ENCODE measurements at regions not wholly inside any gene's neighbourhood (a gene's known extent, or its start where the extent isn't known, plus 50 kb on each side); places are given as distances from the start of the nearest gene placed in this dataset.
"Not testable (repeated sequence)": the region's sequence is repeated elsewhere in the genome, so short reads cannot be mapped to it uniquely, and the experiment has no call there.

DNA sequence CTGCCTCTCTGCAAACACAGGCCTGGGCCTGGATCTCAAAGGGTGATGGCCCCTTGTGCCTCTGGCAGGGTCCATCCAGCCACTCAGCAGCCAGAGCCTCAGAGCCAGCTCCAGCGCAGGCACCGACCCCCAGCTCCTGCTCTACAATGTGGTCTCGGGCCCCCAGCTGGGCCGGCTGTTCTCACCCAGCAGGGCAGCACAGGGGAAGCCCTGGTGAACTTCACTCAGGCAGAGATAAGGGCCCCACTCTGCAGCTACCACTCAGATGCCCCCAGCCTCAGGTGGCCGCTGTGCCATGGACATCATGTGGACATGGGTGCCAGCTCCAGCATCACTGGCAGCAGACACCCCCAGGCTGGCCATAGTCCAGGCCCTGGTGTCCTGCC lies 173.1 kb downstream of the TBC1D2B start:
- Histone ChIP-seq H3K9me3 (ENCODE audit: control insufficient read depth, insufficient read depth, low read length) (no peaks in the 10 kb centered on the region), H3K4me1 (ENCODE audit: insufficient read depth, low read length) (no peaks in the 10 kb centered on the region), H3K9ac (ENCODE audit: low read depth, low read length) (no peak overlapping the region), H3K36me3 (ENCODE audit: insufficient read depth, low read length) (no peaks in the 10 kb centered on the region)

DNA sequence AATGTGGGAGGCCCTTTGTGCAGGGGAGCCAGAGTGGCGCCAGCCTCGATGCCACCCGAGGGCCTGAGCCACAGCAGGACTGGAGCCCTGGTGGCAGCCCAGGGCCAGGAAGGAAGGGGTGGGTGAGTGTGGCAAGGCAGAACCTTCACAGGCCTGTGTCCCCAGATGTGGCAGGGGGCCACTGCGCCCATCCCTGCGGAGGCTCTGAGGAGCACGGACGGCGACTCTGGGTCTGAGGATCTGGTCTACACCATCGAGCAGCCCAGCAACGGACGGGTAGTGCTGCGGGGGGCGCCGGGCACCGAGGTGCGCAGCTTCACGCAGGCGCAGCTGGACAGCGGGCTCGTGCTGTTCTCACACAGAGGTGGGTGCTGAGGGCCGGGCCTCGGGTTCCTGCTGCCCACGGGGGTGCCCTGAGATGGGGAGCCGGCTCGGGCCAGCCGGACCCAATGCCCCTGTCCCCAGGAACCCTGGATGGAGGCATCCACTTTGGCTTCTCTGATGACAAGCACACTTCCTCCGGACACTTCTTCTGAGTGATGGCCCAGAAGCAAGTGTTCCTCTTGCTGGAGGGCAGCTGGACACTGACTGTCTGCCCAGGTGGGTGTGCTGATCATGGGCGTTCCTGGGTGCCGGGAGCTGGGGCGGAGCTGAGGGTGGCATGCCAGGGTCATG lies 173.6 kb downstream of the TBC1D2B start:
- H3K9ac ChIP-seq (ENCODE audit: low read depth, low read length); H3K4me1 ChIP-seq (ENCODE audit: insufficient read depth, low read length); H3K9me3 ChIP-seq (ENCODE audit: control insufficient read depth, insufficient read depth, low read length); H3K36me3 ChIP-seq (ENCODE audit: insufficient read depth, low read length): not testable (repeated sequence)

DNA sequence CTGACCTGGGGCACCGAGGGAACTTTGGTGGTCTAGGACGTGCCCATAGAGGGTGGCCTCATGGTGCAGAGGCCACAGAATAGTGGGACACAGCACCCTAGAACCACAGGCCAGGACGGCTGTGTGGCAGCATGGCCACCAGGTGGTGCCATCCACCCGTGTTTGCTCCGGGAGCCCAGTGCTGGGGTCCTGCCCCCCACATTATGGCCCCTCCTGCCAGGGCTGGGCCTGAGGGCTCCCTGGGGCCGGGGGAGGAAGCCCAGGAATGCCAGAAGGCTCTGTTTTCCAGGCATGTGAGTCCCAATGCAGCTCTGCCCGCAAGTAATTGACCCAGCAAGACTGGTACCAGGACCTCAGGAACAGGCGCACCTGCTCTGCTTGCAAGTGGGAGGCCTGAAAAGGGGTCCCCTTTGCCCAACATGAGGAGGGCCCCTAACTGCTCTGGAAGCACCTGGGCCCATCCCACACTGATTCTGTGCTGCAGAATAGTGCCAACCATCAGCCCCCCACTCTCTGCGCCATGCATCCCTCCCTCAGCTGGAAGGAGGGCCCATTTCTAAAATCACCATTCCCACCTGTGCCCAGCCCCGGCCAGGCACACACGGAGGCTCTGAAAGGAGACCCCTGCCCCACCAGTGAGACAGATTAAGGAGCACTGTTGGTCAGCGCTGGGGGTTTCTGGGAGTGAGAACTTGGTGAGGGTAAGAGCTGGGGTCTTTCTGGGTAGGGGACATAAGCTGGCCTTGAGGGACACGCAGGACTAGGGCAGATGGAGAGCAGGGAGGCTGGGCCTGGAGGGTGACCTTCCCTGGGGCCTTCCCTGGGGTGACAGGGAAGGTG lies 174.4 kb downstream of the TBC1D2B start:
- not testable (repeated sequence) for H3K36me3 ChIP-seq (ENCODE audit: insufficient read depth, low read length); H3K9ac ChIP-seq (ENCODE audit: low read depth, low read length); H3K9me3 ChIP-seq (ENCODE audit: control insufficient read depth, insufficient read depth, low read length); H3K4me1 ChIP-seq (ENCODE audit: insufficient read depth, low read length)

DNA sequence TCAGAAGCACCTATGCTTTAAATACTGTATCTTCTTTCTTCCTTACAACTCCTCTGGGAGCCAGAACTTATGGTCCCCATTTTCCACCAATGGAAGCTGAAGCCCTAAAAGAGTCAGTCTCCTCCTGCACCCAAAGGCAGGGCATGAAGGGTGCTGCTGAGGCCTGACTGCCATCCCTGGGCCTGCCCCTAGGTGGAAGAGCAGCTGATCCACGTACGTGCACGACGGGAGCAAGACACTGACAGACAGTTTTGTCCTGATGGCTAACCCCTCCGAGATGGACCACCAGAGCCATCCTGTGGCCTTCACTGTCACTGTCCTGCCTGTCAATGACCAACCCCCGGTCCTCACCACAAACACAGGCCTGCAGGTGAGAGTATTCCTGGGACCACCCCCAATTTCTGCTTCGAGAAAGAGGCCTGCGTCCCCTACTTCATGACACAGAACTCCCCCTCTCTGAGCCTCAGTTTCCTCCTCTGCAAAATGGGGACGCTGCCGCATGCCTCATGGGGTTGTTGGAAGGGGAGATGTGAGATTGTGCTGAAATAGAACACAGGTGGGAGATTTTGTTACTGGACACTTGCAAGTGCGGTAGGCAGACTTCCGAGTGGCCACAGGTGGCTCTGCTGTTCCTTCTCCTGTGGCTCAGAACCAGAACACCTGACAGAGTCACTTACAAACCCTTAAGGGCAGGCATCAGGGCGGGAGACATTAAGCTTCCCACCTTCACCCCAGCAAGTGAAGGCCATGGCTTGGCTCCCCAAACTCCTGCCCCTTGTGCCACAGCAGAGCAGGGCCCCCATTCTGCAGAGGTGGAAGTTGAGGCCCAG lies 175.4 kb downstream of the TBC1D2B start:
- H3K9ac ChIP-seq (ENCODE audit: low read depth, low read length) = no peak overlapping the region
- H3K36me3 ChIP-seq (ENCODE audit: insufficient read depth, low read length) = no peaks in the 10 kb centered on the region
- no peaks in the 10 kb centered on the region for H3K4me1 ChIP-seq (ENCODE audit: insufficient read depth, low read length)

DNA sequence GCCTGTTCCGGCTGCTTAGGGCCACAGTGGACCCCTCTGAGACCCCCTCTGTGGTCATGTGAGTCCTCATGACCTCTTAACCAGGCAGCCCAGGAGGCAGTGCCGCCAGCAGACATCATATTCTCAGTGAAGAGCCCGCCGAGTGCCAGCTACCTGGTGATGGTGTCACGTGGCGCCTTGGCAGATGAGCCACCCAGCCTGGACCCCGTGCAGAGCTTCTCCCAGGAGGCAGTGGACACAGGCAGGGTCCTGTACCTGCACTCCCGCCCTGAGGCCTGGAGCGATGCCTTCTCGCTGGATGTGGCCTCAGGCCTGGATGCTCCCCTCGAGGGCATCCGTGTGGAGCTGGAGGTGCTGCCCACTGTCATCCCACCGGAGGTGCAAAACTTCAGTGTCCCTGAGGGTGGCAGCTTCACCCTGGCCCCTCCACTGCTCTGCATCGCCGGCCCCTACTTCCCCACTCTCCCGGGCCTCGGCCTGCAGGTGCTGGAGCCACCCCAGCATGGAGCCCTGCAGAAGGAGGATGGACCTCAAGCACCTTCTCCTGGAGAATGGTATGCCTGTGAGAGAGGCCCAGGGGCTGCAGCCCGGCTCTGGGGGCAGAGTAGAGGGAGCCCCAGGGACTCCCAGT lies 176.1 kb downstream of the TBC1D2B start:
- no peaks in the 10 kb centered on the region for H3K36me3 ChIP-seq (ENCODE audit: insufficient read depth, low read length)
- no peaks in the 10 kb centered on the region for H3K9me3 ChIP-seq (ENCODE audit: control insufficient read depth, insufficient read depth, low read length)
- no peaks in the 10 kb centered on the region for H3K4me1 ChIP-seq (ENCODE audit: insufficient read depth, low read length)
- H3K9ac ChIP-seq (ENCODE audit: low read depth, low read length) = no peak overlapping the region

More for the DNA sequence above, 175.4 kb downstream of the TBC1D2B start:
- H3K9me3 ChIP-seq (ENCODE audit: control insufficient read depth, insufficient read depth, low read length) = no peaks in the 10 kb centered on the region

DNA sequence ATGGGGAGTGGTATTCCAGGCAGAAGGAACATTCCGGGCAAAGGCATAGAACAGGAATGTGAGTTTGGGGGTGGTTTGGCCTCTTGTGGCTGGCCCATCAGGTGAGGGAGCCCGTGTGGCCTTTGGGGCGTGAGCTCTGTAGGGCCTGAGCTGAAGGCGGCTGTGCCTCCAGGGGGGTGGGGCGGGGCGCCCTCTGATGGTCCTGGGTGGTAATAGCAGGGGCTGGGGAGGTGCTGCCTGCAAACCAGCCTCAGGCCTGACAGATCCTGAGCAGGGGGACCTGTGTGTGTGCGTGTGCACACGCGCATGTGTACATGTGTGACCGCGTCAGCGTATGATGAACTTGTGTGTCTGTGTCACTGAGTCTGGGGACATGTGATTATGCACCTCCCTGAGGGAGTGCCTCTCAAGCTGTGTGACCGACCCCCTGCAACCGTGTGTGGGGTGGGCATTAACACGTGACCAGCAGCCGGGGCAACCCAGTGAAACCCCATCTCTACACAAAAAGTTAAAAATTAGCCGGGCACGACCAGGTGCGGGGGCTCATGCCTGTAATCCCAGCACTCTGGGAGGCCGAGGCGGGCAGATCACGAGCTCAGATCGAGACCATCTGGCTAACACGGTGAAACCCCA lies 177.1 kb downstream of the TBC1D2B start:
- not testable (repeated sequence) for H3K9ac ChIP-seq (ENCODE audit: low read depth, low read length); H3K36me3 ChIP-seq (ENCODE audit: insufficient read depth, low read length); H3K4me1 ChIP-seq (ENCODE audit: insufficient read depth, low read length)

DNA sequence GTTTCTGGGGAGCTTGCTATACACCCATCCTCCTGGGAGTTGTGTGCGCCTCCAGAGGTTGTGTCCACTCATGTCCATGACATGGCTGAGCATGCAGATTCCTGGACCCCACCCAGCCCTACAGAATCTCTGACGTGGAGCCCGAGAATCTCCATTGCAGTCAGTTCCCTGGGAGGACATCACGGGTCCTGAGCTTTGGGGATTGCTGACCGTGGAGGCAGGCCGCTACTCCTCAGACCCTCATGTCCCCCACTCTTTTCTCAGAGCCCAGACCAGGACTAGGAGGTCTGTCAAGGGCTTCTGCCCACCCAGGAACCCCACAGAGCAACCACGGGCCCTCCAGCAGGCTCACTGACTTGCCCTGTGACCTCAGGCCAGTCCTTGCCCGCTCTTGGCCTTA lies 177.7 kb downstream of the TBC1D2B start:
- H3K36me3 ChIP-seq (ENCODE audit: insufficient read depth, low read length); H3K9ac ChIP-seq (ENCODE audit: low read depth, low read length); H3K4me1 ChIP-seq (ENCODE audit: insufficient read depth, low read length); H3K9me3 ChIP-seq (ENCODE audit: control insufficient read depth, insufficient read depth, low read length): not testable (repeated sequence)

More for the DNA sequence above, 177.1 kb downstream of the TBC1D2B start:
- H3K9me3 ChIP-seq (ENCODE audit: control insufficient read depth, insufficient read depth, low read length) = not testable (repeated sequence)

DNA sequence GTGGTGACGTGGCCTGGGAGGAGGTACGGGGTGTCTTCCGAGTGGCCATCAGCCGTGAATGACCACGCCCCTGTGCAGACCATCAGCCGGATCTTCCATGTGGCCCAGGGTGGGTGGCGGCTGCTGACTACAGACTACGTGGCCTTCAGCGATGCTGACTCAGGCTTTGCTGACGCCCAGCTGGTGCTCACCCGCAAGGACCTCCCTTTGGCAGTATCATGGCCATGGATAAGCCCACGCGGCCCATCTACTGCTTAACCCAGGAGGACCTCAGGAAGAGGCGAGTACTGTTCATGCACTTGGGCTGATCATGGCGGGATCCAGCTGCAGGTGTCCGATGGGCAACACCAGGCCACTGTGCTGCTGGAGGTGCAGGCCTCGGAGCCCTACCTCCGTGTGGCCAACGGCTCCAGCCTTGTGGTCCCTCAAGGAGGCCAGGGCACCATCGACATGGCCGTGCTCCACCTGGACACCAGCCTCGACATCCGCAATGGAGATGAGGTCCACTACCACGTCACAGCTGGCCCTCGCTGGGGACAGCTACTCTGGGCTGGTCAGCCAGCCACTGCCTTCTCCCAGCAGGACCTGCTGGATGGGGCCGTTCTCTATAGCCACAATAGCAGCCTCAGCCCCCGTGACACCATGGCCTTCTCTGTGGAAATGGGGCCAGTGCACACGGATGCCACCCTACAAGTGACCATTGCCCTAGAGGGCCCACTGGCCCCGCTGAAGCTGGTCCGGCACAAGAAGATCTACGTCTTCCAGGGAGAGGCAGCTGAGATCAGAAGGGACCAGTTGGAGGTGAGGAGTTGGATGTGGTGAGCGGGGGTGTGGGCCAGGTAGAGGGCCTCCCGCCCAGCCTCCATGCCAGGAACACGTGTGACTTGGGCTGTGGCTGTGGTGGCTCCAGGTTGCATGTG lies 178.4 kb downstream of the TBC1D2B start:
- H3K36me3 ChIP-seq (ENCODE audit: insufficient read depth, low read length) = no peaks in the 10 kb centered on the region
- H3K9me3 ChIP-seq (ENCODE audit: control insufficient read depth, insufficient read depth, low read length) = no peaks in the 10 kb centered on the region
- no peak overlapping the region for H3K9ac ChIP-seq (ENCODE audit: low read depth, low read length)
- no peaks in the 10 kb centered on the region for H3K4me1 ChIP-seq (ENCODE audit: insufficient read depth, low read length)

DNA sequence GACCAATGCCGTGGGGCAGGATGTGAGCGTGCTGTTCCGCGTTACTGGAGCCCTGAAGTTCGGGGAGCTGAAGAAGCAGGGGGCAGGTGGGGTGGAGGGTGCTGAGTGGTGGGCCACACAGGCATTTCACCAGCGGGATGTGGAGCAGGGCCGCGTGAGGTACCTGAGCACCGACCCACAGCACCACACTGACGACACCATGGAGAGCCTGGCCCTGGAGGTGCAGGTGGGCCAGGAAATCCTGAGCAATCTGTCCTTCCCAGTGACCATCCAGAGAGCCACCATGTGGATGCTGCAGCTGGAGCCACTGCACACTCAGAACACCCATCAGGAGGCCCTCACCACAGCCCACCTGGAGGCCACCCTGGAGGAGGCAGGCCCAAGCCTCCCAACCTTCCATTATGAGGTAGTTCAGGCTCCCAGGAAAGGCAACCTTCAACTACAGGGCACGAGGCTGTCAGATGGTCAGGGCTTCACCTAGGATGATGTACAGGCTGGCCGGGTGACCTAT lies 179.6 kb downstream of the TBC1D2B start:
- H3K9me3 ChIP-seq (ENCODE audit: control insufficient read depth, insufficient read depth, low read length) = no peaks in the 10 kb centered on the region
- no peaks in the 10 kb centered on the region for H3K36me3 ChIP-seq (ENCODE audit: insufficient read depth, low read length)
- no peak overlapping the region for H3K9ac ChIP-seq (ENCODE audit: low read depth, low read length)
- H3K4me1 ChIP-seq (ENCODE audit: insufficient read depth, low read length) = no peaks in the 10 kb centered on the region

DNA sequence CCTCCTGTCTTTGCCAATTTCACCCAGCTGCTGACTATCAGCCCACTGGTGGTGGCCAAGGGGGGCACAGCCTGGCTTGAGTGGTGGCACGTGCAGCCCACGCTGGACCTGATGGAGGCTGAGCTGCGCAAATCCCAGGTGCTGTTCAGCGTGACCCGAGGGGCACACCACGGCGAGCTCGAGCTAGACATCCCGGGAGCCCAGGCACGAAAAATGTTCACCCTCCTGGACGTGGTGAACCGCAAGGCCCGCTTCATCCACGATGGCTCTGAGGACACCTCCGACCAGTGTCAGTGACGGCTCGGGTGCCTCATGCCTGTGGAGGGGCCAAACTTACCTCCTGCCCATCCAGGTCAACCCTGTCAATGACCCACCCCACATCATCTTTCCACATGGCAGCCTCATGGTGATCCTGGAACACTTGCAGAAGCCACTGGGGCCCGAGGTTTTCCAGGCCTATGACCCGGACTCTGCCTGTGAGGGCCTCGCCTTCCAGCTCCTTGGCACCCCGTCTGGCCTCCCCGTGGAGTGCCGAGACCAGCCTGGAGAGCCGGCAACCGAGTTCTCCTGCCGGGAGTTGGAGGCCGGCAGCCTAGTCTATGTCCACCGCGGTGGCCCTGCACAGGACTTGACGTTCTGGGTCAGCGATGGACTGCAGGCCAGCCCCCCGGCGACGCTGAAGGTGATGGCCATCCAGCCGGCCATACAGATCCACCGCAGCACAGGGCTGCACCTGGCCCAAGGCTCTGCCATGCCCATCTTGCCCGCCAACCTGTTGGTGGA lies 180.2 kb downstream of the TBC1D2B start:
- not testable (repeated sequence) for H3K9me3 ChIP-seq (ENCODE audit: control insufficient read depth, insufficient read depth, low read length); H3K36me3 ChIP-seq (ENCODE audit: insufficient read depth, low read length); H3K4me1 ChIP-seq (ENCODE audit: insufficient read depth, low read length); H3K9ac ChIP-seq (ENCODE audit: low read depth, low read length)

DNA sequence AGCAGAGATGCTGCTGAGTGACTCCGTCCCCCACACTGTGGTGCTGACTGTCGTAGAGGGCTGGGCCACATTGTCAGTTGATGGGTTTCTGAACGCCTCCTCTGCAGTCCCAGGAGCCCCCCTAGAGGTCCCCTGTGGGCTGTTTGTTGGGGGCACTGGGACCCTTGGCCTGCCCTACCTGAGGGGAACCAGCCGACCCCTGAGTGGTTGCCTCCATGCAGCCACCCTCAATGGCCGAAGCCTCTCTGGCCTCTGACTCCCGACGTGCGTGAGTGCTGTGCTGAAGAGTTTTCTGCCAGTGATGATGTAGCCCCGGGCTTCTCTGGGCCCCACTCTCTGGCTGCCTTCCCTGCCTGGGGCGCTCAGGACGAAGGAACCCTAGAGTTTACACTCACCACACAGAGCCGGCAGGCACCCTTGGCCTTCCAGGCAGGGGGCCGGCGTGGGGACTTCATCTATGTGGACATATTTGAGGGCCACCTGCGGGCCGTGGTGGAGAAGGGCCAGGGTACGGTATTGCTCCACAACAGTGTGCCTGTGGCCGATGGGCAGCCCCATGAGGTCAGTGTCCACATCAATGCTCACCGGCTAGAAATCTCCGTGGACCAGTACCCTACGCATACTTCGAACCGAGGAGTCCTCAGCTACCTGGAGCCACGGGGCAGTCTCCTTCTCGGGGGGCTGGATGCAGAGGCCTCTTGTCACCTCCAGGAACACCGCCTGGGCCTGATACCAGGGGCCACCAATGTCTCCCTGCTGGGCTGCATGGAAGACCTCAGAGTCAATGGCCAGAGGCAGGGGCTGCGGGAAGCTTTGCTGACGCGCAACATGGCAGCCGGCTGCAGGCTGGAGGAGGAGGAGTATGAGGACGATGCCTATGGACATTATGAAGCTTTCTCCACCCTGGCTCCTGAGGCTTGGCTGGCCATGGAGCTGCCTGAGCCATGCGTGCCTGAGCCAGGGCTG lies 181.1 kb downstream of the TBC1D2B start:
- H3K9me3 ChIP-seq (ENCODE audit: control insufficient read depth, insufficient read depth, low read length); H3K9ac ChIP-seq (ENCODE audit: low read depth, low read length); H3K36me3 ChIP-seq (ENCODE audit: insufficient read depth, low read length); H3K4me1 ChIP-seq (ENCODE audit: insufficient read depth, low read length): not testable (repeated sequence)

DNA sequence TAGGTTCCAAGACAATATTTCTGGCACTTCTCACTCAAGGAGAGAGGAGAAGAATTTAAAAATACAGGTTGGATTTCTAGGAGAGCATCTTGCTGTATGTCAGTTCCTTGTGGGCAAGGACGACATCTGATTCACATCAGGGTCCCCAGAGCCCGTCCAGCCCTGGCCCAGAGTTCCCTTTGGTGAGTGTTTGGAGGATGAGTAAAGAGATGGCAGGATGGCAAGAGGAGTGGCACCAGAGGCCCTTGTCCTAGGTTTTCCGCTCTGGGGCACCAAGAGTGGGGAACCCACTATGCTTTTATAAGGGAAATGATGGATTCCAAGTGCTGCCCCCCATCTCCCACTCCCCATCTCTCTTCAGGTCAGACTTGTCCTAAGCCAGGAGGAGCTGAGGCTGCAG lies 181.8 kb downstream of the TBC1D2B start:
- H3K36me3 ChIP-seq (ENCODE audit: insufficient read depth, low read length) = no peaks in the 10 kb centered on the region
- no peaks in the 10 kb centered on the region for H3K9me3 ChIP-seq (ENCODE audit: control insufficient read depth, insufficient read depth, low read length)
- H3K9ac ChIP-seq (ENCODE audit: low read depth, low read length) = no peak overlapping the region
- no peaks in the 10 kb centered on the region for H3K4me1 ChIP-seq (ENCODE audit: insufficient read depth, low read length)
